NCI-H748 (cell line): ENCODE measurements at regions not wholly inside any gene's neighbourhood (a gene's known extent, or its start where the extent isn't known, plus 50 kb on each side); places are given as distances from the start of the nearest gene placed in this dataset.
"Not testable (repeated sequence)": the region's sequence is repeated elsewhere in the genome, so short reads cannot be mapped to it uniquely, and the experiment has no call there.

Experiments used
- DNase-seq: peaks from one replicate; lab custom pipeline; 2025; ENCODE audit not compliant: unreplicated experiment; lab: John Stamatoyannopoulos, UW

DNA sequence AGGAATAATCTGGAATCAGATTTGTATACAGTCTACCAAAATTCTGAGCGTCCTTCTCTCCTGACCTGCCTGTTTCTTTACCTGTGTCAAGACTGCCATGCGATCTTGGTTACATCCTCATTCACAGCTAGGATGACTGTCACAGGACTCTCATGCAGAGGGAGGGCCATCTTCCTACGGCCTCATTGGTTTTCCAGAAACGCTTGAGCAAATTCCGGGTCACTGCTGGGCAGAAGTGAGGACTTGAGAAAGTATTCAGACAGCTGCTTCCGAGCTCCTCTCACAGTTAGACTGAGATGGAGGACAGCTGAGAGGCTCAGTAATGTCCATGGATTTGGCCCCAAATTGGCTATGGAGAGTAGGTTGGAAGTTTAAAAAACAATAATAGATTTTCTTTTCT lies 94.2 kb downstream of the TFAP2C start:
- DNase-seq, result no peak

- DNase-seq, result no peak
Measured at GRCh38 chr20:56724241-56724757, 95.2 kb downstream of the TFAP2C start.

DNA sequence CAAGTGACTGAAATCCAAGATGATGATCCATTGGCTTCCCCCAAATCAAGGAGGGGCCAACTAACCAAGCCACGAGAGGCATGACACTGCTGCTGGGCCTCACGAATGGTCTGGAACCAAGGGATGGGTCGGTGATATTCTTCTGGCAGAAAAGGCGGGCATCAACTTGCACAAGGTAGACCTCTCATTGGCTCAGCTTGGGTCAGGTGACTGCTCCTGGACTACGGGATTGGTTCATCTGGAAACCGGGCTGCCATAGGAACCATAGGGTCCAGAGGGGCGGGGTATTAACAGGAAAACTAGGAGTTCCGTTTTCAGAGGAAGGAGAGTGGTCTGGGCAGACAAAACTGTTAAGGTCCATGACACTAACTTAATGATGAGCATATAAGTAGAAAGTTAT lies 100.9 kb downstream of the TFAP2C start:
- DNase-seq, result no peak

DNA sequence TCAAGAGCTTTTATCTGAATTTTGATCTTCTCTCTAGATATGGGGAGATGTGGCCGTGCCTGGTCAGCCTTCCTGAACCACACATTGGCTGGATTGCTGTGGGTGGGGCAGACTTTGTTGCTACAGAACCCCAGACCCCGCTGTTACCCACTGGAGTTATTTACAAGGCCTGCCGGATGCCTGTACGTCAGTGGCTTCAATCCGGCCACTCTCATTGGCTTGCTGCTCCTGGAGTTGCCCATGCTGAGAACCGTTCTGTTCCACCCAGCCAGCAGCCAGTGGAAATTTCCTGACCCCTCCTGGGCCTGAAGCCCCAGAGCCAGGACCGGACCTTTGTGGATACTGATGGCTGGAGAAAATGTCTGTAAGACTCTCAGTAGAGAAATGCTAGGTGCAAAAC lies 101.9 kb downstream of the TFAP2C start:
- no peak for DNase-seq

DNA sequence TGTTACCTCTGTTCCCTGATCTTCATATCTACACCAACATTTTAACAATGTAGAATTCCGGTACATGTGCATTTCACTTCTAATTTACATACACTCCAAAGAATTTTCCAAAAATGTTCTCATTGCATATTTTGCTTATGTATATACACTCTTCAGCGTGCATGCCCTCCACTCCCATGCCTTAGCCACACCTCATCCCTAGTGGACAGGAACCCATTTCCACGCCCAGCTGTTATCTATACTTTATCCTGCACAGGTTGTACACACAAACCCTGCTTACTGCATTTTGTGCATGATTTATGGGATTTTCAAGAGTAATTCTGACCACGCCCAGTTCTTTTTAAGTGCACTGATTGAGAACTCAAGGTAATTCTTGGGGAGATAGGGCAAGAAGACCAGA lies 102.4 kb downstream of the TFAP2C start:
- no peak for DNase-seq

GRCh38 chr20:56733967-56734366 lies 104.9 kb downstream of the TFAP2C start:
- no peak for DNase-seq

- DNase-seq, result no peak
Measured at GRCh38 chr20:56735084-56735642, 106.1 kb downstream of the TFAP2C start.

DNA sequence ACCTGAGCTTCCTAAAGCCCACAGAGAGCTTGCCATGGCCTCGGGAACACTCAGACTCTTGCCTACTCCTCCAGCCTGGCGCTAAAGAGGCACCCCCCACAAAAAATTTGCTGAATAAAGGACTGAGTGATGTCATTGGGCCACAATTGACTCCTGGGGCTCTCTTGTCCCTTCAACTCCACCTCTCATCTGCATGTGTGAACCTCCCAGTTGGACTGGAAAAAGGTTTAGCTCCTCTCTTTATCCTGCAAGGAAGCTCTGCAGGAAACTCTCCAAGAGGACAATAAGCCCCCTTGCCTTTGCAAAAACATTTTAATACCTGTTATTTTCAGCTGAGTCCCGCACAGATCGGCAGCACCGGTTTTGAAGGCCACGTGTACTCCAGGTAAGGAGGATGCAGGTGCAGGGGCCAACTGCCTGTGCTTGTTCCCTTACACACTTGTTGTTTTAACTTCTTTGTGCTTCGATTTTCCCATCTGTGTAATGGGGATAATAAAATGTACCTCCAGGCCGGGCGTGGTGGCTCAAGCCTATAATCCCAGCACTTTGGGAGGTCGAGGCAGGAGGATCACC lies 107.3 kb downstream of the TFAP2C start:
- DNase-seq, result no peak

GRCh38 chr20:56744325-56744821 lies 115.3 kb downstream of the TFAP2C start:
- not testable (repeated sequence) for DNase-seq

- no peak for DNase-seq
Measured at GRCh38 chr20:56748476-56749377, 119.6 kb downstream of the TFAP2C start.

- no peak for DNase-seq
Measured at GRCh38 chr20:56750430-56750829, 121.3 kb downstream of the TFAP2C start.

GRCh38 chr20:56752274-56752673 lies 123.2 kb downstream of the TFAP2C start:
- no peak for DNase-seq

DNA sequence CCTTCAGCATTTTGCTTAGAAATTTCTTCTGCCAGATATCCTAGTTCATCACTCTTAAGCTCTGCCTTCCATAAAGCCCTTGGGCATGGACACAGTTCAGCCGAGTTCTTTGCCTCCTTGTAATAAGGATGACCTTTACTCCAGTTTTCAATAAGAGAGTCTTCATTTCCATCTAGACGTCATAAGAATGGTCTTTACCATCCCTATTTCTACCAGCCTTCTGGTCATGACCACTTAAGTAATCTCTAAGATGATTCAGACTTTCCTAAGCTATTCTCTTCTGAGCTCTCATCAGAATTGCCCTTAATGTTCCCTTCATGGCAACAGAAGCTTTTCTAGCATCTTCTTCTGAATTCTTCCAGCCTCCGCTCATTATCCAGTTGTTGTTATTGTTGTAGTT lies 126.1 kb downstream of the TFAP2C start:
- DNase-seq, result no peak

DNA sequence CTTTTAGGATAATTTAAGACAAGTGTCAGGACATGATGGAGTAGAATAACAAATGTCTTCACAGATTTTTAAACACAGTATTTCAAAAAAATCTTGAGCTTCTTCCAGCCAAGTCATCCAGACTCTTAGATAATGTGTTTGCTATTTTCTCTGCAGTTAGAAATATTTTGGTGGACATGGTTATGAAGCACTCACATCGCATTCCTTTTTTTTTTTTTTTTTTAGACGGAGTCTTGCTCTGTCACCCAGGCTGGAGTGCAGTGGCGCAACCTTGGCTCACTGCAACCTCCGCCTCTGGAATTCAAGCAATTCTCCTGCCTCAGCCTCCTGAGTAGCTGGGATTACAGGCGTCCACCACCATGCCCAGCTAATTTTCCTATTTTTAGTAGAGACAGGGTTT lies 127.6 kb downstream of the TFAP2C start:
- DNase-seq, result not testable (repeated sequence)

- DNase-seq, result no peak
Measured at GRCh38 chr20:56758706-56759105, 129.6 kb downstream of the TFAP2C start.

- DNase-seq, result no peak
Measured at GRCh38 chr20:56759741-56760278, 130.7 kb downstream of the TFAP2C start.

DNA sequence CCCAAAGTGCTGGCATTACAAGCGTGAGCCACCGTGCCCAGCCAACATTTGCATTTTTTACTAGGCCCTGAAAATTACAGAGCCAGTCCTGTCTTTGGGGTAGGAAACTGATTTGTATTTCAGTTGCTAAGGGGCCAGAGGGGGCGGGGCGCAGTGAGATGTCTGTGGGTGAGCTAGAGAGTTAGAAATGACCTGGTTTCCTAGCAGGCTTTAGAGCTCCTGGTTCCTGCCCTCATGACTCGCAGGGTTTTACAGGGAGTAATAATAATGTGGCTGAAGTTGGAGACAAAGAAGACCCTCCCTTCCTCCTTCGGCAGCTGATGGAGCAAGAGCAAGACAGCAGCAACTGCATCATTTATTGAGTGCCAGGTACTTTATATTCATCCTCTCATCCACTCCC lies 131.5 kb downstream of the TFAP2C start:
- no peak for DNase-seq

- DNase-seq, result no peak
Measured at GRCh38 chr20:56761393-56761792, 132.3 kb downstream of the TFAP2C start.

GRCh38 chr20:56762401-56762800 lies 133.3 kb downstream of the TFAP2C start:
- DNase-seq, result no peak

GRCh38 chr20:56762829-56763228 lies 133.7 kb downstream of the TFAP2C start:
- DNase-seq, result no peak

DNA sequence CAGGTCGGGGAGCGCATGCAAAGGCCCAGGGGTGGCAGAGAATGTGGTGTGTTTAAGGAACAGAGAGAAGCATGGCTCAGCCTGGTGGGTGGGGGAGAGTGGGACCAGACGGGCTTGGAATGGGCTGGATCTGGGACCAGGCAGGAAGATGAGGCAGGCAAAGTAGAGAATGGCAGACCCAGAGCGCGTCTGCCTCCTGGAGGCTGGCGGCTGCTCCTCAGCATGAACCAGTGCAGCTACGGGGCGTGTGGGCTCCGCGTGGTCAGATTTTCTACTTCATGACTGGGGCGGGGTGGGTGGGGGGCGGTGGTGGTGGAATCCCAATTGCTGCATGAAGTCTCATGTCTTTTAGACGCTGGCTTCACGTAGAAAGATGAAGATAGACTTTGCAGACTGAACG lies 135.6 kb downstream of the TFAP2C start:
- DNase-seq, result no peak
